Embryonic facial prominence (tissue), 1 donor: ENCODE measurements at regions not wholly inside any gene's neighbourhood (a gene's known extent, or its start where the extent isn't known, plus 50 kb on each side); places are given as distances from the start of the nearest gene placed in this dataset.

ENCODE experiments used
- DNase-seq: peaks from one replicate; pipeline ENCODE4 v3.0.0-alpha.2; 2016; ENCODE audit errors: extremely low spot score

DNA sequence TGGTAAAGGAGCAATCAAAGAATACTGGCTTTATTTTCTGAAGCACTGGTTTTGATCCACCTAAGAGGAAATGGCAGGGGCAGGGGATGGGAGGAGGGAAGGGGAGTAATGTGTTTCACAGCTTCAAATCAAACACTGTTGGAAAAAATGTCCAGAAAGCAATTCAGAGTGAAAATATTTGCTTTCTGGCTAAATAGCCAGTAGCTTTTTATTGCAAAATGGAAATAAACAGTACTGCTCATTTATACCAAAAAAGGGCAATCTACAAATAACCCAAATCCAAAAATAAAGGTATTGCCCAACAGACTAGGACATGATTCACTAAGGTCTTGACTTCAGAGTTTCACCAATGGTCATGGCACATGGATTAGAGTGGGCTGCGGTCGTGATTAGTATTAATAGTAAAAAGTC, 279.3 kb upstream of the THBS1 start:
- DNase-seq = no peak

DNA sequence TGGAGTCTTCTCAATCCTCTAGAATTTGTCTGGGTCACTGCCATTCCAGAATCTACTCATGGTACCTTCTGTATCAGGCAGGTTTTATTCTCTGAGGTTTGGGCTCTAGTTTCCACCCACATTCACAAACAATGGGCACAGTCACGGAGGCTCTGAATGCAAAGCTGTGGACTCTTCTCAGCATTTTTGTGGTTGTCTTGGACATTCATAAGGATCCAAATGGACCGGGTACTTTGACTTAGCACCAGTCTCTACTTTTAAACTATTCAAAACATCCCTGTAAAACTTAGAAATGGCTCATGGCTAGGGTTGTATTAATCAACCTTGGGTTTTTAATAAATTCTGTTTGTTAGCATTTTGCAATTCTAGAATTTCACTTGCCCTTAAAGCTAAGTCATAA, 277.9 kb upstream of the THBS1 start:
- no peak for DNase-seq

DNA sequence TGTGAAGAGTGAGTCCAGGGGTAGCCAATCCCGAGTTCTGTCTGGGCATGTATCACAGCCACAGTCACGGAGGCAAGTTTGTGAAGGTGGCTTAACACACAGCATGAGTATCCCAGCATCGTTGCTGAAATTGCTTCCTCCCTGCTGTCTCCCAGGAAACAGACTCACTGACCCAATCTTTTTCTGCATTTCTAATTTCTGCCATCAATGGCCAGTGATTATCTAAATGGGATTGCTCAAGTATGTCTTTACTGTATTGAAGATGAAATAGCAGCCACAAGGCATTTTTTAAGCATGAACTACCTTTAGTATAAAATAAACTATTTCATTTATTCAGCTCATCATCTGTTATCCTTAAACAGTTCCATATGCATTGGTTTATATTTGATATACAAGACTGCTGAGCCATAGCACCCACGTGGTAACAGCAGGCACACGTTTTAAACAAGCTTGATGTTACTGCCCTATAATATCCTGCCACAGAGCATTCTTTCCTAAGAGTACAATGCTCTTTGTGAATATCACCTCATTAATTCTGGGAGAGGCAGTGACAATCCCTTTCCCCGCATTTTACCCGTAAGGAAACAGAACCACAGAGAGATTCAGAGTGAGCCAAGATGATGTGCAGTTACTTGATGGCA, 276.6 kb upstream of the THBS1 start:
- peak; percentile 32 for DNase-seq

DNA sequence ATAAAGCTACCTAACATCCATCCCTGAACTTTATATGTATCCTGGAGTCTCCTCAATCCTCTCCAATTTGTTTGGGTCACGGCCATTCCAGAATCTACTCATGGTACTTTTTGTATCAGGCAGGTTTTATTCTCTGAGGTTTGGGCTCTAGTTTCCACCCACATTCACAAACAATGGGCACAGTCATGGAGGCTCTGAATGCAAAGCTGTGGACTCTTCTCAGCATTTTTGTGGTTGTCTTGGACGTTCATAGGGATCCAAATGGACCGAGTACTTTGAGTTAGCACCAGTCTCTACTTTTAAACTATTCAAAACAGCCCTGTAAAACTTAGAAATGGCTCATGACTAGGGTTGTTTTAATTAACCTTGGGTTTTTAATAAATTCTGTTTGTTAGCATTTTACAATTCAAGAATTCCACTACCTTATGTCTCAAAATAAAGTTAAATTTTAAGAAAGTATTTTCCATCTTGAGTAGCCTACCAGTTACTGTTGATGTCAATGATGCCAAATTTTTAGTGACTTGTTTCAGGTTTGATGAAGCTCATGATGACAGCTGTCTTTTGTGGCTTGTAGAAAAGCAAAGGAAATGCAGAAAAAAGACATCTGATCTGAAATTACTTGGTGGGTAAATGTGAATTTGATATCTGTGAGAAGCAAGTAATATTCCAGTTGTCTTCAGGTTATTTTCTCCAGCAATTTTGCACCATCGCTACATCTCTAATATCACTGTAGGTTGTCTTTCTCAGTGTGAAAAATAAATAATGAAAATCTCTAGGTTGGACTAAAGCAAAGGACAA, 275.7 kb upstream of the THBS1 start:
- DNase-seq = no peak

- no peak for DNase-seq
Measured at GRCh38 chr15:39310633-39311032, 270.2 kb upstream of the THBS1 start.

GRCh38 chr15:39312984-39313383, 267.9 kb upstream of the THBS1 start:
- DNase-seq = no peak

DNA sequence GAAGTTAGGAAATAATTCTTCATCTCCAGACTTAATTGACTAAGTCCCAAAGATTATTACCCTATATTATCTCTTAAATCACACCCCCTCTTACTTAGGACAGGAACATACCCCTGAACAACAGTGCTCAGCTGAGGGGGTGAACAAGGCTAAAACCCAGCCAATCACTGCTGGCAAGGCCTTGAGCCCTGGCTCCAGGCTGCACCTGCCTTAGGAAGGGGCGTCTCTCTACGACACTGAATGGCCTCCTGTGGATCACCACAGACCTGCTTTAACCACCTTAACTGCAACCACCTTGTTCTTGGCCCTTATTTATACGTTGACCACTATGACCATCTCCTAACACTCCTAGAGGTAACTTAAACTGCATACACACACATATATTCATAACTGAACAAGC, 267.4 kb upstream of the THBS1 start:
- no peak for DNase-seq

DNA sequence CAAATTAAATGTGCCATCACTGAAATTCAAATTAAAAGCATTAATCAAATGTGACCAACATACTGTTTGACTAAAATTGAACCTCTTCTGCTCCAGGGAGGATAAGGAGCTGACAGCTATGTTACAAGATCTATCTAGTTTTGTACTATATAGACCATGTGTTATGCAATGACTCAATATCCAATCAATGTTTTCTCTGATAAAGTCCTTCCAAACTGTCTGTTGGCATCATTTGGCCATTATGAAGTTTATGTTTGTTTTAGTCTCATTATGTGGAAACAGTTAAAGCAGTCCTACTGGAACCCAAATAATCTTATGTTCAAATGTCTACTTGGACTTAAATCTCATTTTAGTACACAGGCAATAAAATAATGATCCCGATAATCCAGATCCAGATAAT, 267.0 kb upstream of the THBS1 start:
- DNase-seq = no peak

DNA sequence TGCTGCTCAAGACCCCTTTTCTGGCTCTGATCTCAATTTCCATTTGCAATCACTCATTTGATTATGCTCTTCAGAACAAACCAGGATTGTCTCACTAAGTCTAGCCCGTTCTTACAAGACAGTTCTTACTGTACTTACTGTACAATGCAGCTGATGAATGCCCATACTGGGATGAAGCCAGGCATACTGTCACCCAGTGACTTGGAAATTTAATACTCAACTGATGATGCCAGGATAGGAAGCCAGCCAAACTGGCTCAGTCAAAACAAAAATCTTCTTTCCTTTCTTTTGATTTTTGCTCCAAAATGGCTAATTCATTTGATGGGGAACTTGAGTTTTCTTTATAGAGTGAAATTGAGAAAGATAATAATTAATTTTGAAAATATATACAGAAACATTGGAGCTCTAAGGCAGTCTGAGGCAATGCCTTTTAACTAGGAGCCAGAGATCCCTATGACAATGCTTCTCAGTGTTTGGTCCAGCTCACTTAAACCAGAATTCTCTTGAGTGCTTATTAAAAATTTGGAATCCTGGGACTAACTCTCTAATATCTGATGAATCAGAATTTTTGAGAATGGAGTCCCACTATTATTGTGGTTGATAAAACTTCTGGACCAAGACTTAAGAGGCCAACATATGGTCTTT, 265.6 kb upstream of the THBS1 start:
- no peak for DNase-seq

DNA sequence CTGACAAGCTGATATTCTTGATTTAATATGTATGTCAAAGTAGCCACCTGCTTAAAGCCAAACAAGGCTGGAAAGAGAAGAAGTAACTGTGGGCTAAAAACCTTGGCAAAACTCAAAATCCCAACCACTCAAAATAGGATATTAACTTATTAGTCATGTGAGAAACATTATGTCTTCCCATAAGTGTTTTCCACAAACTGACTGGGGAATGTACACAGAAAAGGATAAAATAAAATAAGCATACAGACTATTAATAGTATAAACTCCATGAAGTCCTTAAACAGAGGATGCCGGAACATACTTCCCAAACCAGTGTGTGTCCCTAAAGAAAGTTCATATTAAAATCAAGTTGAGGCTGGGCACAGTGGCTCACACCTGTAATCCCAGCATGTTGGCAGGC, 263.7 kb upstream of the THBS1 start:
- DNase-seq = no peak

GRCh38 chr15:39318231-39318630, 262.6 kb upstream of the THBS1 start:
- no peak for DNase-seq

GRCh38 chr15:39320355-39320754, 260.5 kb upstream of the THBS1 start:
- DNase-seq = no peak

GRCh38 chr15:39320886-39321285, 260.0 kb upstream of the THBS1 start:
- no peak for DNase-seq

DNA sequence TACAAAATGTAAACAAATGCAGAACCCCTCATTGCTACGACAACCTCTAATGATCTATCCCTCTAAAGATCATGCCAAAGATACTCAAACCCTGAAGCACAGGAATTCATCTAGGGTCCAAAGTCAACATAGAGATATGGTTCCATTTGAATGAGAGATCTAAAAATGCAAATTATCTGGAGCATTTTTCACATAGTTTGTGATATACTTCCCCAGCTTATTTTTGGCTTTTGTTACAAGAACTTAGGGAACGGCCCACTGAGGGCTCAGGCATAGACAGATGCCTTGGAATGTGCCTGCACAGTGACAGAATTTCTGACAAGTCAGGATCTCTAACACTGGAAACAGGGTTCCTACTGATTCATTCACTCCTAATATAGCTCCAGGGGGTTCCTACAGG, 258.9 kb upstream of the THBS1 start:
- DNase-seq = no peak

GRCh38 chr15:39323157-39323556, 257.7 kb upstream of the THBS1 start:
- DNase-seq = no peak

DNA sequence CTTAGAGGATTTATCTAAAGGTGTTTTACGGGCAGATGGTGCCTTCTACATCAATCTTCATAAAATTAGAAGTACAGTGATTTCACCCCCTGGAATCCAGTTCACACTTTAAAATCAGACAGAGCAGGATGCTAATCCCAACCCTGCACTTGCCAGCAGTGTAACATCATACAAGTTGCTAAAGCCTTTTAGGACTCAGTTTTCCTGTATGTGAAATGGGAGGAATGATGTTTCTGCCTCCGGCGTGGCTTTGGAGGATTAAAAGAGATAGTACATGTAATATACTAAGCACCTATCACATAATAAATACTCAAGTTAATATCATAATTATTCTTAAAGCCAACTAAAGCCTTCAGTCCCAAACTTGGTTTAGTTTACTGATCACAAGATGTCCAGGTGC, 257.2 kb upstream of the THBS1 start:
- no peak for DNase-seq

DNA sequence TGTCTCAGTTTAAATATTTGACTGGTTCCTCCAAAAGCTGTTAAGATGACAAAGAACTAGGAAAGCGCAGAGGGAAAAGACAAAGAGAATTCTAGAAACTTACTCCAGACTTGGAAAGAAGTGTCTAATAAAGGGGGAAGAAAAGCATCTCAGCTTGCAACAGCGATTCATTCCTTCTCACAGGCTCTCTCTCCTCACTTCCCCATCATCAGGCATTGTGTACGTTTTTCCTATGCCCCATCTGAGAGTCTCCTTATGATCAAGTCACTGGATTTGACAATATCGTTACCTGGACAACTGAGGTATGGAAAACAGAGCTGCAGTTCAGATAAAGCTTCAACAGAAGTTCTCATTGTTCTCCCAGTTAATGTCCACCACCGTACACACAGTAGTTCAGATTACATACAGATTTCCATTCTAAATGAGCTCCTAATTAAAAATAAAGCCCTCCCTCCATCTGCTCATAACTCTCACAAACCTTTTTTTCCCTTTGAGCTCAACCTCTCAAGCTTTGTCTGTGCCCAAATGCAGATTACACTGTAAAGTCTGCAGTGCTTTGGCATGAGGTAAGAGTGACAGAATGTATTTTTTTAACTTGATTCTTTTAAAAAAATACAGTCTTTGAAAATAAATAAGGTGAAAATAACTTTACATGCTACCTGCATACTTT, 254.4 kb upstream of the THBS1 start:
- DNase-seq = no peak

- DNase-seq = no peak
Measured at GRCh38 chr15:39327005-39327730, 253.7 kb upstream of the THBS1 start.

- DNase-seq = no peak
Measured at GRCh38 chr15:39330061-39330460, 250.8 kb upstream of the THBS1 start.

- no peak for DNase-seq
Measured at GRCh38 chr15:39331584-39331983, 249.3 kb upstream of the THBS1 start.

GRCh38 chr15:39332846-39333245, 248.0 kb upstream of the THBS1 start:
- DNase-seq = no peak

- no peak for DNase-seq
Measured at GRCh38 chr15:39333393-39333792, 247.5 kb upstream of the THBS1 start.
